Neural progenitor cell (in vitro differentiated cells): ENCODE measurements at regions not wholly inside any gene's neighbourhood (a gene's known extent, or its start where the extent isn't known, plus 50 kb on each side); places are given as distances from the start of the nearest gene placed in this dataset.
A peak's percentile ranks its signal among the peaks of the same experiment; 100 is the strongest.

Experiments used
- EZH2phosphoT487 ChIP-seq: fragments of 200-600 bp; sonication (generic); IDR thresholded peaks from 2 replicates; pipeline ENCODE4 v1.6.1; 2017; ENCODE audit warnings: antibody characterized with exemption
- TF ChIP-seq, protein P1 (sequence below): fragments of 200-600 bp; sonication (generic); IDR thresholded peaks from 2 replicates; pipeline ENCODE4 v1.5.1; 2017; ENCODE audit warnings: antibody characterized with exemption, mild to moderate bottlenecking

DNA sequence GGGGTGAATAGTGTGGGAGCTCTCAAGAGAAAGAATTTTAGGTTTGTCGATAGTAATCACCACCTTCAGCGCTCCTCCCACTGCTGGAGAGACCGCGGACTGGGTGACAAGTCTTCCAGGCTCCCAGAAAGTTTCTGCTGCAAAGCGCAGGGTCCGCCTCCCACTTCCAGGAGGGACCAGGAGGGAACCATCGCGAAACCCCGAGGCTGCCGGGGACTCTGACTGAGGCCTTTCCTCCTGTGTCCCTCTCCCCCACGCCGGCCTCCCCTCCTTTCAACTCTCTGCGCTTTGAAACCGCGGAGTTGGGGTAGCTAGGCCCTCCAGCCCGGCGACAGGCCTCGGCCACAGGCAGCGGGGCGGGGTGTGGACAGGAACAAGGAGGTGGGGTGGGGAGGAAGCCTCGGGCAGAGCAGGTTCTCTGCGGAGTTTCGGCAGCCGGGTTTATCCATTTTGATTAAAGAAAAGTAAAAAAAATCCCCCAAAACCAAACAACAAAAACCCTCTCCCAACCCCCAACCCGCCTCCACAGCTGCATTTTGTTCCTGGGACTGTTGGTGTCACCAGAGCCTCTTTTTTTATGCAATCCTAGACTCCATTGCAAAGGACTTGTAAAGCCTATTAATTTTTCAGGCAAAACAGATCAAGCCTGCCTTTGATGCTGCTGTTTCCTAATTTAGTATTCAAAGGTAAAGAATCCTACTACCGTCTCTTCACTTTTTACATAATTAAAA is 157.2 kb downstream of the TM9SF2 start:
- TF ChIP-seq, protein P1, sequence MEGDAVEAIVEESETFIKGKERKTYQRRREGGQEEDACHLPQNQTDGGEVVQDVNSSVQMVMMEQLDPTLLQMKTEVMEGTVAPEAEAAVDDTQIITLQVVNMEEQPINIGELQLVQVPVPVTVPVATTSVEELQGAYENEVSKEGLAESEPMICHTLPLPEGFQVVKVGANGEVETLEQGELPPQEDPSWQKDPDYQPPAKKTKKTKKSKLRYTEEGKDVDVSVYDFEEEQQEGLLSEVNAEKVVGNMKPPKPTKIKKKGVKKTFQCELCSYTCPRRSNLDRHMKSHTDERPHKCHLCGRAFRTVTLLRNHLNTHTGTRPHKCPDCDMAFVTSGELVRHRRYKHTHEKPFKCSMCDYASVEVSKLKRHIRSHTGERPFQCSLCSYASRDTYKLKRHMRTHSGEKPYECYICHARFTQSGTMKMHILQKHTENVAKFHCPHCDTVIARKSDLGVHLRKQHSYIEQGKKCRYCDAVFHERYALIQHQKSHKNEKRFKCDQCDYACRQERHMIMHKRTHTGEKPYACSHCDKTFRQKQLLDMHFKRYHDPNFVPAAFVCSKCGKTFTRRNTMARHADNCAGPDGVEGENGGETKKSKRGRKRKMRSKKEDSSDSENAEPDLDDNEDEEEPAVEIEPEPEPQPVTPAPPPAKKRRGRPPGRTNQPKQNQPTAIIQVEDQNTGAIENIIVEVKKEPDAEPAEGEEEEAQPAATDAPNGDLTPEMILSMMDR, result peak; percentile 76
- no peak for TF ChIP-seq EZH2phosphoT487
